8988T (cell line): ENCODE measurements at regions not wholly inside any gene's neighbourhood (a gene's known extent, or its start where the extent isn't known, plus 50 kb on each side); places are given as distances from the start of the nearest gene placed in this dataset.
"Not testable (repeated sequence)": the region's sequence is repeated elsewhere in the genome, so short reads cannot be mapped to it uniquely, and the experiment has no call there.

Source experiments
- DNase-seq: peaks from one replicate; pipeline ENCODE4 v3.0.0; 2011

GRCh38 chr16:13829697-13830299, 90.2 kb upstream of the ERCC4 start:
- DNase-seq, result no peak

- DNase-seq, result no peak
Measured at GRCh38 chr16:13833515-13833914, 86.4 kb upstream of the ERCC4 start.

GRCh38 chr16:13835387-13835786, 84.6 kb upstream of the ERCC4 start:
- no peak for DNase-seq

- no peak for DNase-seq
Measured at GRCh38 chr16:13835935-13836730, 83.8 kb upstream of the ERCC4 start.

GRCh38 chr16:13838401-13839190, 81.4 kb upstream of the ERCC4 start:
- DNase-seq, result no peak

DNA sequence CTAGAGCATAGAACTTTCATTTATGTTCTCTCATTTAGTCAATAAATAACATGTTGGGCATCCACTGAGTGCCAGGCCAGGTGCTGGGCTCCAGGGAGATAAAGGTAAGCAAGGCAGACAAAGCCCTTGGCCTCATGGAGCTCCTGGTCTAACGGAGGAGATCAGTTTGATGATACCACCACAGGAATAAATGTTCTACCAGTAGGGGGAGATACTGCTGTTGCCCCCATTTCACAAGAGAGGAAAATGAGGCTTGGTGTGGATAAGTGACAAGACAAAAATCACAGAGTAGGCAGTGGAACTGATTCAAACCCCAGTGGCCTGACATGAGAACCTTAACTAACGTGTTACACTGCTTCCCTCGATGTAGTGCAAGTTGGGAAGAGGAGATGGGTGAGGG, 80.4 kb upstream of the ERCC4 start:
- DNase-seq, result no peak

- DNase-seq, result no peak
Measured at GRCh38 chr16:13845232-13845631, 74.7 kb upstream of the ERCC4 start.

- no peak for DNase-seq
Measured at GRCh38 chr16:13848795-13849194, 71.2 kb upstream of the ERCC4 start.

- DNase-seq, result not testable (repeated sequence)
Measured at GRCh38 chr16:13850173-13850572, 69.8 kb upstream of the ERCC4 start.

- no peak for DNase-seq
Measured at GRCh38 chr16:13852827-13853226, 67.1 kb upstream of the ERCC4 start.

- DNase-seq, result no peak
Measured at GRCh38 chr16:13856398-13856797, 63.6 kb upstream of the ERCC4 start.

GRCh38 chr16:13856811-13857511, 63.0 kb upstream of the ERCC4 start:
- DNase-seq, result no peak

GRCh38 chr16:13858873-13859580, 60.9 kb upstream of the ERCC4 start:
- DNase-seq, result no peak

DNA sequence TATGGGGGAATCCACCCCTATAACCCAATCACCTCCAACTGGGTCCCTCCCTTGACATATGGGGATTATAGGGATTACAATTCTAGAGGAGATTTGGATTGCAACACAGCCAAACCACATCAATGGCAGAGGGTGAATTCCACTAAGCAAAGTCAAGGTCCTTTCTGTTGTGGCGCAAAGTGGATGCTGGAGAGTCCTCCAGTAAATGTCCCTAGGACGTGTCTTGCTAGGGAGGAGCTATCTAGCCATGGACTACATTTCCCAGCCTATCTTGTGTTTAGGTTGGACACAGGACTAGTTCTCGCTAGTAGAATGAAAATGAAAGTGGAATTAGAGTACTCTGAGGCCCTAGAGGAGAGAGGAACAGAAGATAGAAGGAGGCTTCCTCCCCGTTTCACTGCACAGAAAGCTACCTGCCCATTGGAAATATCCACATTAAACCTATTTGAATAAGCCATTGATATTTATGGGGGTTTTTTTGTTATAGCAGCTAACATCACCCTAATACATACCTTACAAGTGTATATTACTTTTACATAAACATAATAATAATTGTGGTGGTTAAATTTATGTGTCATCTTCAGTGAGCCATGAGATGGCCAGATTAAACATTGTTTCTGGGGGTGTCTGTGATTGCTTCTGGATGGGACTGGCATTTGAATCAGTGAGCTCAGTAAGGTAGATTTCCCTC, 56.7 kb upstream of the ERCC4 start:
- DNase-seq, result no peak

DNA sequence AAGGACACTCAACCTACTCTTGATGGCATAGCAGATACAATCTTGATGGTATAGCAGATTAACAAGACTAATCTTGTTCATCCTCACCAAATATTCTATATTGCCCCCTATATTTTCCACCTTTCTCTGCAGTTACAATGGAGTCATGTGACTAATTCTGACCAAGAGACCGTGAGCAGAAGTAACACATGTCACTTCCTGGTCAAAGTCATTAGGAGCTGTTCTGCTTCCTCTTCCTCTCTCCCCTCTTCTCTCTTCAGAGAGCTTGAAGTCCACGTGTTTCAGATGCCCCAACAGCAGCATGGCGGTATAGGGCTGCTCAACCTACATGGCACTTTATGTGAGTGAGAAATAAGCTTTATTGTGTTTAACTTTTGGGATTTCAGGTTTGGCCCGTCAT, 55.3 kb upstream of the ERCC4 start:
- no peak for DNase-seq

DNA sequence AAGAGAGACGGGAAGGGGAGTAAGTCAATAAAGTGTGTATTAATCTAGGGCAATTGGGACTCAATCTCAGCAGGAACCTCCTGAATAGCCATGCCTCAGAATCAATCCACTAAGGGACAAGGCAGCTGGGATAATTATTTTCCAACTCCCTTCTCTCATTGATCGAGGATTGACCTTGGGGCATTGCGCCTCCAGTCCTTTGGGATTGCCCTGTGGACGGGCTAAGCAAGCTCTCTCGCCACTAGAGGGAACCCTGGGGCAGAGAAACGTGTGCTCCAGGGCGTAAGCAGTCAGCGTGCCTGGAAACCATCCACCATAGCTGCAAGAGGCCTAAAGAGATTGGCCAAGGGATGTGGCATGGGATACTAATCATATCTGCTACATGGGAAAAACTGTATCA, 53.9 kb upstream of the ERCC4 start:
- peak; percentile 21 for DNase-seq
